GM23338 (cell line): ENCODE measurements at regions not wholly inside any gene's neighbourhood (a gene's known extent, or its start where the extent isn't known, plus 50 kb on each side); places are given as distances from the start of the nearest gene placed in this dataset.

Source experiments
- ATAC-seq: fragments of 200-7000 bp; cut with Tn5 transposase; 3 replicates; pipeline ENCODE4 v1.9.1; 2020
- DNase-seq: peaks from one replicate; pipeline ENCODE4 v3.0.0-alpha.2; 2015; ENCODE audit warnings: low spot score
- H2AFZ ChIP-seq: fragments of 200-600 bp; sonication (generic); 2 replicates; pipeline ENCODE4 v1.8.0; 2016; ENCODE audit warnings: antibody characterized with exemption, mild to moderate bottlenecking, moderate library complexity
- H3F3A ChIP-seq: fragments of 200-600 bp; sonication (generic); replicated peaks from 2 replicates; pipeline ENCODE4 v1.8.0; 2017; ENCODE audit warnings: antibody characterized with exemption, mixed run types, low read depth
- H3K27ac ChIP-seq: fragments of 200-600 bp; sonication (generic); 2 replicates; pipeline ENCODE4 v1.6.1; 2016; ENCODE audit warnings: low read depth
- H3K27me3 ChIP-seq: fragments of 200-600 bp; sonication (generic); 2 replicates; pipeline ENCODE4 v1.8.0; 2016; ENCODE audit warnings: mild to moderate bottlenecking, mixed run types, moderate library complexity; ENCODE audit not compliant: insufficient read depth
- H3K36me3 ChIP-seq: fragments of 200-600 bp; sonication (generic); 2 replicates; pipeline ENCODE4 v1.8.0; 2016; ENCODE audit warnings: mild to moderate bottlenecking; ENCODE audit not compliant: insufficient read depth
- H3K4me1 ChIP-seq: fragments of 200-600 bp; sonication (generic); 2 replicates; pipeline ENCODE4 v1.8.0; 2016; ENCODE audit warnings: mild to moderate bottlenecking, moderate library complexity; ENCODE audit not compliant: insufficient read depth
- H3K4me2 ChIP-seq: fragments of 200-600 bp; sonication (generic); 2 replicates; pipeline ENCODE4 v1.7.1; 2017; ENCODE audit warnings: mixed run types
- H3K4me3 ChIP-seq: fragments of 200-600 bp; sonication (generic); 2 replicates; pipeline ENCODE4 v1.6.1; 2016; ENCODE audit warnings: mixed run types
- H3K79me2 ChIP-seq: fragments of 200-600 bp; sonication (generic); replicated peaks from 2 replicates; pipeline ENCODE4 v1.8.0; 2017; ENCODE audit warnings: mild to moderate bottlenecking; ENCODE audit not compliant: insufficient read depth
- H3K9me2 ChIP-seq: fragments of 200-600 bp; sonication (generic); 2 replicates; pipeline ENCODE4 v1.8.0; 2017; ENCODE audit not compliant: insufficient read depth
- H4K20me1 ChIP-seq: fragments of 200-600 bp; sonication (generic); replicated peaks from 2 replicates; pipeline ENCODE4 v1.8.0; 2017; ENCODE audit warnings: mild to moderate bottlenecking; ENCODE audit not compliant: insufficient read depth
- H3K27ac Mint-ChIP-seq: 2 replicates; pipeline ENCODE4 v1.8.0; 2020; ENCODE audit warnings: inconsistent platforms, mild to moderate bottlenecking, moderate library complexity, mixed read lengths
- H3K27me3 Mint-ChIP-seq: 3 replicates; pipeline ENCODE4 v1.8.0; 2022; ENCODE audit warnings: low read depth, mild to moderate bottlenecking, moderate library complexity, mixed read lengths, inconsistent platforms; ENCODE audit not compliant: insufficient read depth, poor library complexity
- H3K36me3 Mint-ChIP-seq: 3 replicates; pipeline ENCODE4 v1.8.0; 2021; ENCODE audit warnings: low read depth, mild to moderate bottlenecking, inconsistent platforms, moderate library complexity, mixed read lengths
- H3K4me1 Mint-ChIP-seq: 3 replicates; pipeline ENCODE4 v1.8.0; 2020; ENCODE audit warnings: mild to moderate bottlenecking, inconsistent platforms, mixed read lengths
- H3K4me3 Mint-ChIP-seq: 3 replicates; pipeline ENCODE4 v1.8.0; 2021; ENCODE audit warnings: moderate library complexity, mild to moderate bottlenecking, inconsistent platforms, mixed read lengths
- H3K9me3 Mint-ChIP-seq: 3 replicates; pipeline ENCODE4 v1.8.0; 2020; ENCODE audit warnings: moderate library complexity, mild to moderate bottlenecking, inconsistent platforms, mixed read lengths
- CREB1 ChIP-seq: fragments of 250-450 bp; sonication (Bioruptor Pico); IDR thresholded peaks from 2 replicates; pipeline ENCODE4 v1.5.0; 2020; ENCODE audit warnings: low read depth, mild to moderate bottlenecking, moderate library complexity
- ETS1 ChIP-seq: IDR thresholded peaks from 2 replicates; pipeline ENCODE4 v1.6.1; 2016; ENCODE audit warnings: antibody characterized with exemption
- EZH2 ChIP-seq: fragments of 200-600 bp; sonication (generic); IDR thresholded peaks from one replicate; pipeline ENCODE4 v1.8.0; 2017; ENCODE audit warnings: antibody characterized with exemption, mild to moderate bottlenecking, low read depth; ENCODE audit not compliant: unreplicated experiment
- EZH2phosphoT487 ChIP-seq: fragments of 200-600 bp; sonication (generic); IDR thresholded peaks from one replicate; pipeline ENCODE4 v1.8.1; 2018; ENCODE audit warnings: antibody characterized with exemption; ENCODE audit not compliant: unreplicated experiment
- JUNB ChIP-seq: IDR thresholded peaks from one replicate; pipeline ENCODE4 v1.6.1; 2016; ENCODE audit warnings: antibody characterized with exemption; ENCODE audit not compliant: unreplicated experiment
- NANOG ChIP-seq: IDR thresholded peaks from 2 replicates; pipeline ENCODE4 v1.6.1; 2016; ENCODE audit warnings: antibody characterized with exemption, borderline replicate concordance
- POLR2AphosphoS5 ChIP-seq: IDR thresholded peaks from 2 replicates; pipeline ENCODE4 v1.6.1; 2016; ENCODE audit warnings: antibody characterized with exemption, low read depth
- REST ChIP-seq: IDR thresholded peaks from one replicate; pipeline ENCODE4 v1.6.1; 2018; ENCODE audit warnings: antibody characterized with exemption; ENCODE audit not compliant: unreplicated experiment
- STAT1 ChIP-seq: IDR thresholded peaks from one replicate; pipeline ENCODE4 v1.6.1; 2016; ENCODE audit warnings: antibody characterized with exemption; ENCODE audit not compliant: unreplicated experiment
- ZNF114 ChIP-seq: fragments of 250-450 bp; sonication (Bioruptor Pico); IDR thresholded peaks from 2 replicates; pipeline ENCODE4 v1.5.0; 2020; ENCODE audit warnings: mild to moderate bottlenecking, moderate library complexity
- ZNF331 ChIP-seq: fragments of 250-450 bp; sonication (Bioruptor Pico); IDR thresholded peaks from 2 replicates; pipeline ENCODE4 v1.5.0; 2020; ENCODE audit warnings: low read depth, mild to moderate bottlenecking, moderate library complexity
- TF ChIP-seq, protein P1 (sequence below): fragments of 250-450 bp; sonication (Bioruptor Pico); IDR thresholded peaks from 2 replicates; pipeline ENCODE4 v1.5.0; 2020; ENCODE audit warnings: mild to moderate bottlenecking, moderate library complexity
- TF ChIP-seq, protein P2 (sequence below), 2 experiments: fragments of 200-600 bp in 1 of 2; sonication (generic) in 1 of 2; conservative IDR thresholded peaks; 2 replicates each; pipeline versions ENCODE4 v1.5.1 to v1.6.1; 2016 to 2017; ENCODE audit warnings: antibody characterized with exemption in 2 of 2, low read depth in 2 of 2, mild to moderate bottlenecking in 2 of 2, moderate library complexity in 1 of 2

- Histone ChIP-seq H3K9me2 (no peaks in the 10 kb centered on the region), H3K27ac (no peak overlapping the region), H3K4me3 (no peak overlapping the region), H3K36me3 (no peaks in the 10 kb centered on the region), H4K20me1 (no peaks in the 10 kb centered on the region), H3K79me2 (no peaks in the 10 kb centered on the region), H2AFZ (0 out of 2 replicates have a peak overlapping the region, but pooled peaks have one; percentile 6), H3K27me3 (no peaks in the 10 kb centered on the region), H3K4me1 (no peaks in the 10 kb centered on the region), H3K4me2 (no peak overlapping the region), H3F3A (no peaks in the 10 kb centered on the region)
- no peaks in the 10 kb centered on the region for H3K4me1 Mint-ChIP-seq
- ATAC-seq (no peak), DNase-seq (no peak)
- TF ChIP-seq ZNF114 = no peak
- no peak for TF ChIP-seq STAT1
- no peak for TF ChIP-seq ETS1
- TF ChIP-seq REST = no peak
- no peak for TF ChIP-seq POLR2AphosphoS5
- TF ChIP-seq ZNF331 (CRISPR knock-in tag) = no peak
- no peak for TF ChIP-seq NANOG
- TF ChIP-seq, protein P1, sequence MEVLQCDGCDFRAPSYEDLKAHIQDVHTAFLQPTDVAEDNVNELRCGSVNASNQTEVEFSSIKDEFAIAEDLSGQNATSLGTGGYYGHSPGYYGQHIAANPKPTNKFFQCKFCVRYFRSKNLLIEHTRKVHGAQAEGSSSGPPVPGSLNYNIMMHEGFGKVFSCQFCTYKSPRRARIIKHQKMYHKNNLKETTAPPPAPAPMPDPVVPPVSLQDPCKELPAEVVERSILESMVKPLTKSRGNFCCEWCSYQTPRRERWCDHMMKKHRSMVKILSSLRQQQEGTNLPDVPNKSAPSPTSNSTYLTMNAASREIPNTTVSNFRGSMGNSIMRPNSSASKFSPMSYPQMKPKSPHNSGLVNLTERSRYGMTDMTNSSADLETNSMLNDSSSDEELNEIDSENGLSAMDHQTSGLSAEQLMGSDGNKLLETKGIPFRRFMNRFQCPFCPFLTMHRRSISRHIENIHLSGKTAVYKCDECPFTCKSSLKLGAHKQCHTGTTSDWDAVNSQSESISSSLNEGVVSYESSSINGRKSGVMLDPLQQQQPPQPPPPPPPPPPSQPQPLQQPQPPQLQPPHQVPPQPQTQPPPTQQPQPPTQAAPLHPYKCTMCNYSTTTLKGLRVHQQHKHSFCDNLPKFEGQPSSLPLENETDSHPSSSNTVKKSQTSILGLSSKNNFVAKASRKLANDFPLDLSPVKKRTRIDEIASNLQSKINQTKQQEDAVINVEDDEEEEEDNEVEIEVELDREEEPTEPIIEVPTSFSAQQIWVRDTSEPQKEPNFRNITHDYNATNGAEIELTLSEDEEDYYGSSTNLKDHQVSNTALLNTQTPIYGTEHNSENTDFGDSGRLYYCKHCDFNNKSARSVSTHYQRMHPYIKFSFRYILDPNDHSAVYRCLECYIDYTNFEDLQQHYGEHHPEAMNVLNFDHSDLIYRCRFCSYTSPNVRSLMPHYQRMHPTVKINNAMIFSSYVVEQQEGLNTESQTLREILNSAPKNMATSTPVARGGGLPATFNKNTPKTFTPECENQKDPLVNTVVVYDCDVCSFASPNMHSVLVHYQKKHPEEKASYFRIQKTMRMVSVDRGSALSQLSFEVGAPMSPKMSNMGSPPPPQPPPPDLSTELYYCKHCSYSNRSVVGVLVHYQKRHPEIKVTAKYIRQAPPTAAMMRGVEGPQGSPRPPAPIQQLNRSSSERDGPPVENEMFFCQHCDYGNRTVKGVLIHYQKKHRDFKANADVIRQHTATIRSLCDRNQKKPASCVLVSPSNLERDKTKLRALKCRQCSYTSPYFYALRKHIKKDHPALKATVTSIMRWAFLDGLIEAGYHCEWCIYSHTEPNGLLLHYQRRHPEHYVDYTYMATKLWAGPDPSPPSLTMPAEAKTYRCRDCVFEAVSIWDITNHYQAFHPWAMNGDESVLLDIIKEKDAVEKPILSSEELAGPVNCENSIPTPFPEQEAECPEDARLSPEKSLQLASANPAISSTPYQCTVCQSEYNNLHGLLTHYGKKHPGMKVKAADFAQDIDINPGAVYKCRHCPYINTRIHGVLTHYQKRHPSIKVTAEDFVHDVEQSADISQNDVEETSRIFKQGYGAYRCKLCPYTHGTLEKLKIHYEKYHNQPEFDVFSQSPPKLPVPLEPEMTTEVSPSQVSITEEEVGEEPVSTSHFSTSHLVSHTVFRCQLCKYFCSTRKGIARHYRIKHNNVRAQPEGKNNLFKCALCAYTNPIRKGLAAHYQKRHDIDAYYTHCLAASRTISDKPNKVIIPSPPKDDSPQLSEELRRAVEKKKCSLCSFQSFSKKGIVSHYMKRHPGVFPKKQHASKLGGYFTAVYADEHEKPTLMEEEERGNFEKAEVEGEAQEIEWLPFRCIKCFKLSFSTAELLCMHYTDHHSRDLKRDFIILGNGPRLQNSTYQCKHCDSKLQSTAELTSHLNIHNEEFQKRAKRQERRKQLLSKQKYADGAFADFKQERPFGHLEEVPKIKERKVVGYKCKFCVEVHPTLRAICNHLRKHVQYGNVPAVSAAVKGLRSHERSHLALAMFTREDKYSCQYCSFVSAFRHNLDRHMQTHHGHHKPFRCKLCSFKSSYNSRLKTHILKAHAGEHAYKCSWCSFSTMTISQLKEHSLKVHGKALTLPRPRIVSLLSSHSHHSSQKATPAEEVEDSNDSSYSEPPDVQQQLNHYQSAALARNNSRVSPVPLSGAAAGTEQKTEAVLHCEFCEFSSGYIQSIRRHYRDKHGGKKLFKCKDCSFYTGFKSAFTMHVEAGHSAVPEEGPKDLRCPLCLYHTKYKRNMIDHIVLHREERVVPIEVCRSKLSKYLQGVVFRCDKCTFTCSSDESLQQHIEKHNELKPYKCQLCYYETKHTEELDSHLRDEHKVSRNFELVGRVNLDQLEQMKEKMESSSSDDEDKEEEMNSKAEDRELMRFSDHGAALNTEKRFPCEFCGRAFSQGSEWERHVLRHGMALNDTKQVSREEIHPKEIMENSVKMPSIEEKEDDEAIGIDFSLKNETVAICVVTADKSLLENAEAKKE (CRISPR knock-in tag) = no peak
- no peak for TF ChIP-seq EZH2
- TF ChIP-seq EZH2phosphoT487 = no peak
- TF ChIP-seq JUNB = no peak
- TF ChIP-seq, protein P2, sequence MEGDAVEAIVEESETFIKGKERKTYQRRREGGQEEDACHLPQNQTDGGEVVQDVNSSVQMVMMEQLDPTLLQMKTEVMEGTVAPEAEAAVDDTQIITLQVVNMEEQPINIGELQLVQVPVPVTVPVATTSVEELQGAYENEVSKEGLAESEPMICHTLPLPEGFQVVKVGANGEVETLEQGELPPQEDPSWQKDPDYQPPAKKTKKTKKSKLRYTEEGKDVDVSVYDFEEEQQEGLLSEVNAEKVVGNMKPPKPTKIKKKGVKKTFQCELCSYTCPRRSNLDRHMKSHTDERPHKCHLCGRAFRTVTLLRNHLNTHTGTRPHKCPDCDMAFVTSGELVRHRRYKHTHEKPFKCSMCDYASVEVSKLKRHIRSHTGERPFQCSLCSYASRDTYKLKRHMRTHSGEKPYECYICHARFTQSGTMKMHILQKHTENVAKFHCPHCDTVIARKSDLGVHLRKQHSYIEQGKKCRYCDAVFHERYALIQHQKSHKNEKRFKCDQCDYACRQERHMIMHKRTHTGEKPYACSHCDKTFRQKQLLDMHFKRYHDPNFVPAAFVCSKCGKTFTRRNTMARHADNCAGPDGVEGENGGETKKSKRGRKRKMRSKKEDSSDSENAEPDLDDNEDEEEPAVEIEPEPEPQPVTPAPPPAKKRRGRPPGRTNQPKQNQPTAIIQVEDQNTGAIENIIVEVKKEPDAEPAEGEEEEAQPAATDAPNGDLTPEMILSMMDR (conservative IDR thresholded peaks at IDR 0.05; ENCODE audit: low read depth in 2 of 2) = no peak
- TF ChIP-seq CREB1 = no peak
- no peaks in the 10 kb centered on the region for H3K36me3 Mint-ChIP-seq
- no peaks in the 10 kb centered on the region for H3K27me3 Mint-ChIP-seq
- no peak overlapping the region for H3K4me3 Mint-ChIP-seq
- H3K9me3 Mint-ChIP-seq = no peaks in the 10 kb centered on the region
- no peak overlapping the region; the same call in 1 of the 2 replicates for H3K27ac Mint-ChIP-seq
These were observed 301.4 kb upstream of the PDGFD start for GRCh38 chr11:104465321-104465720.
